Endothelial cell of umbilical vein (primary cell): ENCODE measurements at regions not wholly inside any gene's neighbourhood (a gene's known extent, or its start where the extent isn't known, plus 50 kb on each side); places are given as distances from the start of the nearest gene placed in this dataset.

Source experiments
- BruUV-seq: library from RNA; stranded (reverse); fragments of 400-500 nt; replicated peaks from 2 replicates; lab custom pipeline; 2021; lab: Mats Ljungman, UMichigan
- CTCF ChIA-PET: fragments of 300-600, 350-600 bp; sonication (Branson Sonifier 250); formaldehyde crosslinking; loops from one replicate; lab custom pipeline; 2021; ENCODE audit warnings: antibody characterized with exemption, inconsistent platforms; lab: Charles Lee
- POLR2A ChIA-PET: fragments of 300-600, 350-600 bp; sonication (Branson Sonifier 250); formaldehyde crosslinking; loops from one replicate; lab custom pipeline; 2021; ENCODE audit warnings: antibody characterized with exemption, inconsistent platforms; lab: Charles Lee
- DNase-seq: peaks from one replicate; pipeline ENCODE4 v3.0.0-alpha.2; 2011; ENCODE audit warnings: low read depth, low spot score
- FAIRE-seq: peaks from 2 replicates; lab custom pipeline; 2011; peaks lifted over from hg19 to GRCh38; lab: Jason Lieb, UNC
- H2AFZ ChIP-seq: 2 replicates; pipeline ENCODE4 v1.6.0; 2012; ENCODE audit warnings: low read depth, low read length, control low read depth, inconsistent platforms
- H3K27ac ChIP-seq: 2 replicates; pipeline ENCODE4 v1.5.1; 2011; ENCODE audit warnings: low read depth, mild to moderate bottlenecking, control low read depth, low read length, moderate library complexity; ENCODE audit not compliant: insufficient read depth
- H3K27me3 ChIP-seq, 2 experiments: 2 replicates each; pipeline versions ENCODE4 v1.6.0 to v1.6.1; 2011; ENCODE audit warnings: low read length in 2 of 2, mixed read lengths in 1 of 2; ENCODE audit not compliant: control insufficient read depth in 2 of 2, insufficient read depth in 2 of 2
- H3K36me3 ChIP-seq, 2 experiments: 2 replicates in 1 of 2; 3 replicates in 1 of 2; pipeline ENCODE4 v1.5.1; 2011; ENCODE audit warnings: low read length in 2 of 2, mild to moderate bottlenecking in 1 of 2, moderate library complexity in 1 of 2; ENCODE audit not compliant: control insufficient read depth in 2 of 2, insufficient read depth in 2 of 2; ENCODE audit errors: extremely low read depth in 1 of 2
- H3K4me1 ChIP-seq: 3 replicates; pipeline ENCODE4 v1.5.1; 2011; ENCODE audit warnings: mild to moderate bottlenecking, low read length; ENCODE audit not compliant: control insufficient read depth, insufficient read depth; ENCODE audit errors: extremely low read depth
- H3K4me2 ChIP-seq: 2 replicates; pipeline ENCODE4 v1.6.1; 2011; ENCODE audit warnings: low read length, control low read depth, mixed read lengths; ENCODE audit not compliant: insufficient read depth
- H3K4me3 ChIP-seq, 3 experiments: fragments of 200-600 bp in 1 of 3; sonication (generic), shearing (Covaris generic) in 1 of 3; replicated peaks in 1 of 3; 2 replicates each; pipeline ENCODE4 v1.5.1; 2011 to 2016; ENCODE audit warnings: control low read depth in 3 of 3, low read length in 3 of 3, mild to moderate bottlenecking in 2 of 3, inconsistent platforms in 1 of 3, low read depth in 1 of 3, moderate library complexity in 1 of 3; ENCODE audit not compliant: insufficient read depth in 1 of 3
- H3K79me2 ChIP-seq: 2 replicates; pipeline ENCODE4 v1.6.0; 2012; ENCODE audit warnings: low read length, inconsistent platforms; ENCODE audit not compliant: control insufficient read depth, insufficient read depth
- H3K9ac ChIP-seq: replicated peaks from 2 replicates; pipeline ENCODE3; 2011; ENCODE audit warnings: low read length, control low read depth; ENCODE audit not compliant: insufficient read depth; ENCODE audit errors: extremely low read depth
- H3K9me1 ChIP-seq: replicated peaks from 3 replicates; pipeline ENCODE4 v1.6.0; 2011; ENCODE audit warnings: mild to moderate bottlenecking, low read length; ENCODE audit not compliant: control insufficient read depth, insufficient read depth; ENCODE audit errors: extremely low read depth
- H3K9me3 ChIP-seq: replicated peaks from 2 replicates; pipeline ENCODE4 v1.5.1; 2012; ENCODE audit warnings: low read length, inconsistent platforms; ENCODE audit not compliant: control insufficient read depth, insufficient read depth
- H4K20me1 ChIP-seq: replicated peaks from 2 replicates; pipeline ENCODE3; 2011; ENCODE audit warnings: mild to moderate bottlenecking, low read length; ENCODE audit not compliant: control insufficient read depth, insufficient read depth; ENCODE audit errors: extremely low read depth
- CTCF ChIP-seq, 2 donors: IDR thresholded peaks; 1 replicate in 1 of 2; 2 replicates in 1 of 2; pipeline ENCODE4 v1.5.1; 2011; ENCODE audit warnings: low read length in 2 of 2, mild to moderate bottlenecking in 2 of 2, moderate library complexity in 2 of 2, control low read depth in 1 of 2, inconsistent platforms in 1 of 2, low read depth in 1 of 2; ENCODE audit not compliant: insufficient read depth in 1 of 2; ENCODE audit errors: extremely low read depth in 1 of 2
- EZH2 ChIP-seq: IDR thresholded peaks from 2 replicates; pipeline ENCODE4 v1.6.1; 2012; ENCODE audit warnings: borderline replicate concordance, low read depth, mild to moderate bottlenecking, moderate library complexity, low read length, inconsistent platforms; ENCODE audit not compliant: severe bottlenecking
- FOS ChIP-seq: IDR thresholded peaks from 2 replicates; pipeline ENCODE4 v1.6.1; 2011; ENCODE audit warnings: mild to moderate bottlenecking, low read length, moderate library complexity, borderline replicate concordance; ENCODE audit not compliant: insufficient read depth
- GATA2 ChIP-seq: IDR thresholded peaks from 2 replicates; pipeline ENCODE4 v1.7.0; 2011; ENCODE audit warnings: low read depth, mild to moderate bottlenecking, moderate library complexity, mixed read lengths, low read length; ENCODE audit not compliant: insufficient read length, insufficient read depth
- JUN ChIP-seq: IDR thresholded peaks from 2 replicates; pipeline ENCODE4 v1.6.1; 2011; ENCODE audit warnings: borderline replicate concordance, low read depth; ENCODE audit not compliant: insufficient read length, insufficient read depth
- MAX ChIP-seq: IDR thresholded peaks from 2 replicates; pipeline ENCODE4 v1.6.1; 2011; ENCODE audit not compliant: insufficient read depth, insufficient read length
- MYC ChIP-seq: IDR thresholded peaks from one replicate; pipeline ENCODE4 v1.6.1; 2011; ENCODE audit warnings: mild to moderate bottlenecking, low read depth, low read length
- POLR2A ChIP-seq: IDR thresholded peaks from 2 replicates; pipeline ENCODE4 v1.6.1; 2012; ENCODE audit warnings: low read depth, mild to moderate bottlenecking, control low read depth, low read length
- POLR2AphosphoS5 ChIP-seq: IDR thresholded peaks from 2 replicates; pipeline ENCODE4 v1.6.1; 2012; ENCODE audit warnings: low read depth, mild to moderate bottlenecking, control low read depth, low read length, moderate library complexity; ENCODE audit not compliant: insufficient read depth
- dilution Hi-C: fragments of 300-500 bp; cut with MboI; formaldehyde crosslinking; loops from one replicate; pipeline ENCODE4 v1.15.0; 2019; ENCODE audit warnings: low sequenced_read_pairs; ENCODE audit not compliant: extremely low pct_ligation_motif_present
- intact Hi-C: fragments of 100-400 bp; cut with micrococcal nuclease; formaldehyde crosslinking; loops from one replicate; pipeline ENCODE4 v1.10.0; 2022

GRCh38 chr1:29949676-29950075, 713.4 kb downstream of the PTPRU start:
- Histone ChIP-seq H3K9me1 (no peaks in the 10 kb centered on the region), H3K9me3 (no peaks in the 10 kb centered on the region), H3K27ac (no peak overlapping the region), H3K9ac (no peak overlapping the region), H3K4me3 (no peak overlapping the region), H3K27me3 (no peaks in the 10 kb centered on the region), H4K20me1 (no peaks in the 10 kb centered on the region), H3K4me2 (no peak overlapping the region), H3K4me1 (no peaks in the 10 kb centered on the region), H3K36me3 (no peaks in the 10 kb centered on the region), H2AFZ (no peak overlapping the region), H3K79me2 (no peaks in the 10 kb centered on the region)
- FAIRE-seq (no peak), DNase-seq (no peak)
- TF ChIP-seq MAX = no peak
- no peak for TF ChIP-seq JUN
- no peak for TF ChIP-seq POLR2AphosphoS5
- TF ChIP-seq EZH2 = no peak
- TF ChIP-seq GATA2 = no peak
- no peak for TF ChIP-seq MYC
- TF ChIP-seq CTCF (IDR thresholded peaks at IDR 0.05; ENCODE audit: extremely low read depth in 1 of 2, insufficient read depth in 1 of 2, low read depth in 1 of 2, low read length in 2 of 2) = no peak
- no peak for TF ChIP-seq POLR2A
- TF ChIP-seq FOS = no peak
- intact Hi-C loops = no loop called here
- BruUV-seq = no TSS peak
- ChIA-PET POLR2A (no interaction called here), CTCF (no interaction called here)
- dilution Hi-C loops = no loop called here
